G401.6 (cell line): ENCODE measurements at regions not wholly inside any gene's neighbourhood (a gene's known extent, or its start where the extent isn't known, plus 50 kb on each side); places are given as distances from the start of the nearest gene placed in this dataset.

ENCODE experiments used
- FAIRE-seq: peaks from 2 replicates; lab custom pipeline; 2012; peaks lifted over from hg19 to GRCh38; lab: Jason Lieb, UNC

GRCh38 chr13:90360785-90361184, 986.7 kb upstream of the MIR17HG start:
- FAIRE-seq: no peak

- FAIRE-seq: no peak
Measured at GRCh38 chr13:90362707-90363106, 984.8 kb upstream of the MIR17HG start.

GRCh38 chr13:90365130-90365529, 982.4 kb upstream of the MIR17HG start:
- FAIRE-seq: no peak

- no peak for FAIRE-seq
Measured at GRCh38 chr13:90374168-90374567, 973.3 kb upstream of the MIR17HG start.

GRCh38 chr13:90375851-90376250, 971.6 kb upstream of the MIR17HG start:
- FAIRE-seq: no peak

GRCh38 chr13:90382425-90382824, 965.1 kb upstream of the MIR17HG start:
- FAIRE-seq: no peak

GRCh38 chr13:90385781-90386489, 961.6 kb upstream of the MIR17HG start:
- no peak for FAIRE-seq

GRCh38 chr13:90388887-90389452, 958.5 kb upstream of the MIR17HG start:
- no peak for FAIRE-seq

GRCh38 chr13:90389537-90389936, 958.0 kb upstream of the MIR17HG start:
- no peak for FAIRE-seq

GRCh38 chr13:90393408-90393807, 954.1 kb upstream of the MIR17HG start:
- no peak for FAIRE-seq

GRCh38 chr13:90395348-90395747, 952.1 kb upstream of the MIR17HG start:
- FAIRE-seq: no peak

GRCh38 chr13:90395846-90396245, 951.6 kb upstream of the MIR17HG start:
- peak; percentile 99 for FAIRE-seq

GRCh38 chr13:90396266-90396665, 951.2 kb upstream of the MIR17HG start:
- no peak for FAIRE-seq

- no peak for FAIRE-seq
Measured at GRCh38 chr13:90397503-90397902, 950.0 kb upstream of the MIR17HG start.

GRCh38 chr13:90400372-90400771, 947.1 kb upstream of the MIR17HG start:
- peak; percentile 87 for FAIRE-seq

GRCh38 chr13:90401150-90401549, 946.3 kb upstream of the MIR17HG start:
- no peak for FAIRE-seq

- peak; percentile 47 for FAIRE-seq
Measured at GRCh38 chr13:90402102-90402501, 945.4 kb upstream of the MIR17HG start.

GRCh38 chr13:90402613-90403012, 944.9 kb upstream of the MIR17HG start:
- FAIRE-seq: peak; percentile 27

GRCh38 chr13:90403330-90404082, 944.0 kb upstream of the MIR17HG start:
- no peak for FAIRE-seq

- no peak for FAIRE-seq
Measured at GRCh38 chr13:90405301-90405700, 942.2 kb upstream of the MIR17HG start.

- FAIRE-seq: no peak
Measured at GRCh38 chr13:90412980-90413379, 934.5 kb upstream of the MIR17HG start.

- peak; percentile 91 for FAIRE-seq
Measured at GRCh38 chr13:90413548-90413947, 933.9 kb upstream of the MIR17HG start.
